ENCODE measurements at regions not wholly inside any gene's neighbourhood (a gene's known extent, or its start where the extent isn't known, plus 50 kb on each side); places are given as distances from the start of the nearest gene placed in this dataset.

DNA sequence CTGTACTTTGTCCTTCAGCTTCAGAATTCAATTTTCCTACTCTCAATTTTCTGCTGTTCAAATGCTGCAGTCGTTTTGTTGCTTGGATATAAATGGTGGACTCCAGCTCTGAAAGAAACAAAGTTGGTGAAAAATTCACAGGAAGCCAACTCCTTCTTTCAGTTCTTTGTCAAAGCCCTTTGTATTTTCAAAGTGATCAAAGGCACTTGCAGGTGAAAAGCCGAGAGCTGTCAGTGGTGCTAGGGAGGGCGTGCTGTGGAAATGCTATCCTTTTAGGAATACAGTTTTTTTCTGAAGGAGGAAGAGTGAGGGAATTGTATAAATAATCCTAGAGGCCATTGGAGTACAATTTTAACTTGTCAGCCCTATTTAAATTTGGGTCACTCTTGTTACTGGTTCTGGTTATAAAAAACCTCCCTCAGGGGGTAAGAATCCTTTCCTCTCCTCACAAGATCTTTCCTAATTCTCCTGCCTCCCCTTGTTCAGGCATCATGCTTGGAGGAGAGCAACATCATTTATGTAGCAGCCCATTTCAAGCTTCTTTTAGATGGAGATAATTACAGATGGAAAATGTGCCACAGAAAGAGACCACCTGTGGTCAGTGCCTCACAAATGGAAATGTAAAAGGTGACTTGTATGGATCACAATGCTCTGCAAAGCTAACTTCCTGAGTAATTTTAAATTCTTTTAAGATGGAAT, 62.5 kb upstream of the GHR start:
- no peak overlapping the region for H3K4me3 ChIP-seq (replicated peaks; ENCODE audit: low read depth, low read length)
- DNase-seq (ENCODE audit: low read depth) = no peak
- TF ChIP-seq, protein P1, sequence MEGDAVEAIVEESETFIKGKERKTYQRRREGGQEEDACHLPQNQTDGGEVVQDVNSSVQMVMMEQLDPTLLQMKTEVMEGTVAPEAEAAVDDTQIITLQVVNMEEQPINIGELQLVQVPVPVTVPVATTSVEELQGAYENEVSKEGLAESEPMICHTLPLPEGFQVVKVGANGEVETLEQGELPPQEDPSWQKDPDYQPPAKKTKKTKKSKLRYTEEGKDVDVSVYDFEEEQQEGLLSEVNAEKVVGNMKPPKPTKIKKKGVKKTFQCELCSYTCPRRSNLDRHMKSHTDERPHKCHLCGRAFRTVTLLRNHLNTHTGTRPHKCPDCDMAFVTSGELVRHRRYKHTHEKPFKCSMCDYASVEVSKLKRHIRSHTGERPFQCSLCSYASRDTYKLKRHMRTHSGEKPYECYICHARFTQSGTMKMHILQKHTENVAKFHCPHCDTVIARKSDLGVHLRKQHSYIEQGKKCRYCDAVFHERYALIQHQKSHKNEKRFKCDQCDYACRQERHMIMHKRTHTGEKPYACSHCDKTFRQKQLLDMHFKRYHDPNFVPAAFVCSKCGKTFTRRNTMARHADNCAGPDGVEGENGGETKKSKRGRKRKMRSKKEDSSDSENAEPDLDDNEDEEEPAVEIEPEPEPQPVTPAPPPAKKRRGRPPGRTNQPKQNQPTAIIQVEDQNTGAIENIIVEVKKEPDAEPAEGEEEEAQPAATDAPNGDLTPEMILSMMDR (IDR thresholded peaks at IDR 0.05; ENCODE audit: low read length, missing control alignments) = no peak

DNA sequence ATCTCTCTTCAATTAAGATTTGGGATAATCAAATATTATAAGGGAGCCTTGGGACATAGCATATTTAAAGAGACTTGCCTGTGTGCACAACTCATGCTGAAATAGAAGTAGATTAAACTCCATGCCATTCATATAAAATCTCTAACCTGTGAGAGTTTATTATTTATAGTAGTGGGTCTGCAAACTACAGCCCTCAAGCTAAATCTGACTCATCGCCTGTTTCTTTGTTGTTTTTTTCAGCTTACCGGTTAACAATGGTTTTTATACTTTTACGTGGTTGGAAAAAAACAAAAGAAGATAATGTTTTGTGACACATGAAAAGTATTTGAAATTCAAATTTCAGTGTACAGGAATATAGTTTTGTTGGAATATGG, 61.9 kb upstream of the GHR start:
- TF ChIP-seq, protein P1 (IDR thresholded peaks at IDR 0.05; ENCODE audit: low read length, missing control alignments) = no peak
- DNase-seq (ENCODE audit: low read depth) = no peak
- H3K4me3 ChIP-seq (replicated peaks; ENCODE audit: low read depth, low read length) = no peak overlapping the region

DNA sequence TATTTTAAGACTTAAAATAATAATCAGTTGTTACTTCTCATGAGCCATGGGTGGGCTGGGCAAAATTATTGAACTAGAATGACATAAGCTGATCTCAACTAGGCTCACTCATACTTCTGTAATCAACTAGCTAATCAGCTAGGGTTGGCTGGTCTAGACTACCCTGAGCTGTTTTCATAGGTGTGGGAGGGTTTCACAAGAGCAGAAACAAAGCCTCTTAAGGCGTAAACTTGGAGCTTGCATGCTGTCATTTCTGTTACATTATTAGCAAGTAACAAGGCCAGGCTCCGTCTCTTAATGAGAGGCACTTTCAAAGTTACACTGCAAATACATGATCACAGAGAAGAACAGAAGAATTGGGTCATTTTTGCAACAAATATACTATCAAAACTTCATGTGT, 57.2 kb upstream of the GHR start:
- TF ChIP-seq, protein P1 (IDR thresholded peaks at IDR 0.05; ENCODE audit: low read length, missing control alignments) = no peak
- DNase-seq (ENCODE audit: low read depth) = no peak
- H3K4me3 ChIP-seq (replicated peaks; ENCODE audit: low read depth, low read length) = no peak overlapping the region

Data from fibroblast of pulmonary artery (primary cell).